Endothelial cell of umbilical vein (primary cell): ENCODE measurements at regions not wholly inside any gene's neighbourhood (a gene's known extent, or its start where the extent isn't known, plus 50 kb on each side); places are given as distances from the start of the nearest gene placed in this dataset.

Experiments
- BruUV-seq: library from RNA; stranded (reverse); fragments of 400-500 nt; replicated peaks from 2 replicates; lab custom pipeline; 2021; lab: Mats Ljungman, UMichigan
- CTCF ChIA-PET: fragments of 300-600, 350-600 bp; sonication (Branson Sonifier 250); formaldehyde crosslinking; loops from one replicate; lab custom pipeline; 2021; ENCODE audit warnings: antibody characterized with exemption, inconsistent platforms; lab: Charles Lee
- POLR2A ChIA-PET: fragments of 300-600, 350-600 bp; sonication (Branson Sonifier 250); formaldehyde crosslinking; loops from one replicate; lab custom pipeline; 2021; ENCODE audit warnings: antibody characterized with exemption, inconsistent platforms; lab: Charles Lee
- DNase-seq: peaks from one replicate; pipeline ENCODE4 v3.0.0-alpha.2; 2011; ENCODE audit warnings: low read depth, low spot score
- FAIRE-seq: peaks from 2 replicates; lab custom pipeline; 2011; peaks lifted over from hg19 to GRCh38; lab: Jason Lieb, UNC
- H2AFZ ChIP-seq: 2 replicates; pipeline ENCODE4 v1.6.0; 2012; ENCODE audit warnings: low read depth, low read length, control low read depth, inconsistent platforms
- H3K27ac ChIP-seq: 2 replicates; pipeline ENCODE4 v1.5.1; 2011; ENCODE audit warnings: low read depth, mild to moderate bottlenecking, control low read depth, low read length, moderate library complexity; ENCODE audit not compliant: insufficient read depth
- H3K27me3 ChIP-seq, 2 experiments: 2 replicates each; pipeline versions ENCODE4 v1.6.0 to v1.6.1; 2011; ENCODE audit warnings: low read length in 2 of 2, mixed read lengths in 1 of 2; ENCODE audit not compliant: control insufficient read depth in 2 of 2, insufficient read depth in 2 of 2
- H3K36me3 ChIP-seq, 2 experiments: 2 replicates in 1 of 2; 3 replicates in 1 of 2; pipeline ENCODE4 v1.5.1; 2011; ENCODE audit warnings: low read length in 2 of 2, mild to moderate bottlenecking in 1 of 2, moderate library complexity in 1 of 2; ENCODE audit not compliant: control insufficient read depth in 2 of 2, insufficient read depth in 2 of 2; ENCODE audit errors: extremely low read depth in 1 of 2
- H3K4me1 ChIP-seq: 3 replicates; pipeline ENCODE4 v1.5.1; 2011; ENCODE audit warnings: mild to moderate bottlenecking, low read length; ENCODE audit not compliant: control insufficient read depth, insufficient read depth; ENCODE audit errors: extremely low read depth
- H3K4me2 ChIP-seq: 2 replicates; pipeline ENCODE4 v1.6.1; 2011; ENCODE audit warnings: low read length, control low read depth, mixed read lengths; ENCODE audit not compliant: insufficient read depth
- H3K4me3 ChIP-seq, 3 experiments: fragments of 200-600 bp in 1 of 3; sonication (generic), shearing (Covaris generic) in 1 of 3; replicated peaks in 1 of 3; 2 replicates each; pipeline ENCODE4 v1.5.1; 2011 to 2016; ENCODE audit warnings: control low read depth in 3 of 3, low read length in 3 of 3, mild to moderate bottlenecking in 2 of 3, inconsistent platforms in 1 of 3, low read depth in 1 of 3, moderate library complexity in 1 of 3; ENCODE audit not compliant: insufficient read depth in 1 of 3
- H3K79me2 ChIP-seq: 2 replicates; pipeline ENCODE4 v1.6.0; 2012; ENCODE audit warnings: low read length, inconsistent platforms; ENCODE audit not compliant: control insufficient read depth, insufficient read depth
- H3K9ac ChIP-seq: replicated peaks from 2 replicates; pipeline ENCODE3; 2011; ENCODE audit warnings: low read length, control low read depth; ENCODE audit not compliant: insufficient read depth; ENCODE audit errors: extremely low read depth
- H3K9me1 ChIP-seq: replicated peaks from 3 replicates; pipeline ENCODE4 v1.6.0; 2011; ENCODE audit warnings: mild to moderate bottlenecking, low read length; ENCODE audit not compliant: control insufficient read depth, insufficient read depth; ENCODE audit errors: extremely low read depth
- H3K9me3 ChIP-seq: replicated peaks from 2 replicates; pipeline ENCODE4 v1.5.1; 2012; ENCODE audit warnings: low read length, inconsistent platforms; ENCODE audit not compliant: control insufficient read depth, insufficient read depth
- H4K20me1 ChIP-seq: replicated peaks from 2 replicates; pipeline ENCODE3; 2011; ENCODE audit warnings: mild to moderate bottlenecking, low read length; ENCODE audit not compliant: control insufficient read depth, insufficient read depth; ENCODE audit errors: extremely low read depth
- EZH2 ChIP-seq: IDR thresholded peaks from 2 replicates; pipeline ENCODE4 v1.6.1; 2012; ENCODE audit warnings: borderline replicate concordance, low read depth, mild to moderate bottlenecking, moderate library complexity, low read length, inconsistent platforms; ENCODE audit not compliant: severe bottlenecking
- FOS ChIP-seq: IDR thresholded peaks from 2 replicates; pipeline ENCODE4 v1.6.1; 2011; ENCODE audit warnings: mild to moderate bottlenecking, low read length, moderate library complexity, borderline replicate concordance; ENCODE audit not compliant: insufficient read depth
- GATA2 ChIP-seq: IDR thresholded peaks from 2 replicates; pipeline ENCODE4 v1.7.0; 2011; ENCODE audit warnings: low read depth, mild to moderate bottlenecking, moderate library complexity, mixed read lengths, low read length; ENCODE audit not compliant: insufficient read length, insufficient read depth
- JUN ChIP-seq: IDR thresholded peaks from 2 replicates; pipeline ENCODE4 v1.6.1; 2011; ENCODE audit warnings: borderline replicate concordance, low read depth; ENCODE audit not compliant: insufficient read length, insufficient read depth
- MYC ChIP-seq: IDR thresholded peaks from one replicate; pipeline ENCODE4 v1.6.1; 2011; ENCODE audit warnings: mild to moderate bottlenecking, low read depth, low read length
- POLR2A ChIP-seq: IDR thresholded peaks from 2 replicates; pipeline ENCODE4 v1.6.1; 2012; ENCODE audit warnings: low read depth, mild to moderate bottlenecking, control low read depth, low read length
- POLR2AphosphoS5 ChIP-seq: IDR thresholded peaks from 2 replicates; pipeline ENCODE4 v1.6.1; 2012; ENCODE audit warnings: low read depth, mild to moderate bottlenecking, control low read depth, low read length, moderate library complexity; ENCODE audit not compliant: insufficient read depth
- dilution Hi-C: fragments of 300-500 bp; cut with MboI; formaldehyde crosslinking; loops from one replicate; pipeline ENCODE4 v1.15.0; 2019; ENCODE audit warnings: low sequenced_read_pairs; ENCODE audit not compliant: extremely low pct_ligation_motif_present
- intact Hi-C: fragments of 100-400 bp; cut with micrococcal nuclease; formaldehyde crosslinking; loops from one replicate; pipeline ENCODE4 v1.10.0; 2022
- TF ChIP-seq, protein P1 (sequence below): IDR thresholded peaks from 2 replicates; pipeline ENCODE4 v1.6.1; 2011; ENCODE audit not compliant: insufficient read depth, insufficient read length
- TF ChIP-seq, protein P2 (sequence below), 2 donors: IDR thresholded peaks; 1 replicate in 1 of 2; 2 replicates in 1 of 2; pipeline ENCODE4 v1.5.1; 2011; ENCODE audit warnings: low read length in 2 of 2, mild to moderate bottlenecking in 2 of 2, moderate library complexity in 2 of 2, control low read depth in 1 of 2, inconsistent platforms in 1 of 2, low read depth in 1 of 2; ENCODE audit not compliant: insufficient read depth in 1 of 2; ENCODE audit errors: extremely low read depth in 1 of 2

DNA sequence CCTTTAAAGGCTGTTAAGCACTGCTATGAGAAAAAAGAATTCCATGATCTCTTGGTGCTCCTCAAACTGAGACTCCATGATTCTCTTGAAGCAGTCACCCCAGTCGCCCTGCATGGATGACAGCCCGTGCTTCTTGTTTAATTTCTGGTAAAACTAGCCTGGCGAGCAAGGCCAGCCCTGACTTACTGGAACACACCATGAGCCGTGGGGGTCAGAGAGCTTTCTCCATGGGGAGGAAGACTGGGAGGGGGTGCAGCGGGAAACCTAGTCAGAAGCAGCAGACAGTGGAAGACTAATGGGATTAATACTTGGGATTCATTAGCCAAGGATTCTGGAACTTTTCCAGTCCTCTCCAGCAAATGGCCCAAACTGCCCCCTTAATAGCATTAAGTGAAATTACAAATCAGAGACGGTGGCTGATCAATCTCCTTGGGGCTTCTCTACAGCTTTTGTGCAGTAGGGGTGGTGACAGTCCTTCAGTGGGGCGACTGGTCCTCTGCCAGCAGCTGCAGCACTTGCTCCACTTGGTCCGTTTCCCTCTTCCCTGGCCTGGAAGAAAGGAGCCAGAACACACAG lies 57.2 kb upstream of the LRRN2 start:
- no peaks in the 10 kb centered on the region for H3K4me1 ChIP-seq
- FAIRE-seq: no peak
- POLR2A ChIA-PET: no interaction called here
- CTCF ChIA-PET: no interaction called here
- no peak overlapping the region for H3K27ac ChIP-seq
- no peak overlapping the region for H2AFZ ChIP-seq
- no peaks in the 10 kb centered on the region for H3K36me3 ChIP-seq
- intact Hi-C loops: no loop called here
- dilution Hi-C loops: no loop called here
- no peak overlapping the region for H3K4me2 ChIP-seq
- H3K9me3 ChIP-seq: no peaks in the 10 kb centered on the region
- no TSS peak for BruUV-seq
- no peak for TF ChIP-seq POLR2AphosphoS5
- TF ChIP-seq GATA2: no peak
- no peak for TF ChIP-seq EZH2
- no peak for TF ChIP-seq POLR2A
- TF ChIP-seq, protein P1, sequence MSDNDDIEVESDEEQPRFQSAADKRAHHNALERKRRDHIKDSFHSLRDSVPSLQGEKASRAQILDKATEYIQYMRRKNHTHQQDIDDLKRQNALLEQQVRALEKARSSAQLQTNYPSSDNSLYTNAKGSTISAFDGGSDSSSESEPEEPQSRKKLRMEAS: no peak
- TF ChIP-seq FOS: no peak
- no peak for TF ChIP-seq JUN
- no peak for TF ChIP-seq MYC
- TF ChIP-seq, protein P2, sequence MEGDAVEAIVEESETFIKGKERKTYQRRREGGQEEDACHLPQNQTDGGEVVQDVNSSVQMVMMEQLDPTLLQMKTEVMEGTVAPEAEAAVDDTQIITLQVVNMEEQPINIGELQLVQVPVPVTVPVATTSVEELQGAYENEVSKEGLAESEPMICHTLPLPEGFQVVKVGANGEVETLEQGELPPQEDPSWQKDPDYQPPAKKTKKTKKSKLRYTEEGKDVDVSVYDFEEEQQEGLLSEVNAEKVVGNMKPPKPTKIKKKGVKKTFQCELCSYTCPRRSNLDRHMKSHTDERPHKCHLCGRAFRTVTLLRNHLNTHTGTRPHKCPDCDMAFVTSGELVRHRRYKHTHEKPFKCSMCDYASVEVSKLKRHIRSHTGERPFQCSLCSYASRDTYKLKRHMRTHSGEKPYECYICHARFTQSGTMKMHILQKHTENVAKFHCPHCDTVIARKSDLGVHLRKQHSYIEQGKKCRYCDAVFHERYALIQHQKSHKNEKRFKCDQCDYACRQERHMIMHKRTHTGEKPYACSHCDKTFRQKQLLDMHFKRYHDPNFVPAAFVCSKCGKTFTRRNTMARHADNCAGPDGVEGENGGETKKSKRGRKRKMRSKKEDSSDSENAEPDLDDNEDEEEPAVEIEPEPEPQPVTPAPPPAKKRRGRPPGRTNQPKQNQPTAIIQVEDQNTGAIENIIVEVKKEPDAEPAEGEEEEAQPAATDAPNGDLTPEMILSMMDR (IDR thresholded peaks at IDR 0.05; ENCODE audit: extremely low read depth in 1 of 2, insufficient read depth in 1 of 2, low read depth in 1 of 2, low read length in 2 of 2): no peak
- H4K20me1 ChIP-seq: no peaks in the 10 kb centered on the region
- no peak for DNase-seq
- no peak overlapping the region for H3K4me3 ChIP-seq
- no peaks in the 10 kb centered on the region for H3K9me1 ChIP-seq
- H3K79me2 ChIP-seq: no peaks in the 10 kb centered on the region
- H3K9ac ChIP-seq: no peak overlapping the region
- H3K27me3 ChIP-seq: peaks cover 2 to 3% of the 10 kb centered on the region in 2 experiments
